Psoas muscle (tissue), 7 donors: ENCODE measurements at regions not wholly inside any gene's neighbourhood (a gene's known extent, or its start where the extent isn't known, plus 50 kb on each side); places are given as distances from the start of the nearest gene placed in this dataset.

Experiments
- ATAC-seq, 4 donors: fragments of 200-7000 bp; cut with Tn5 transposase; one replicate each; pipeline ENCODE4 v1.9.1; 2020; ENCODE audit warnings: moderate library complexity in 3 of 4, mild to moderate bottlenecking in 2 of 4
- DNase-seq, 2 donors: peaks; one replicate each; pipeline ENCODE4 v3.0.0-alpha.2; 2020
- H3K27ac ChIP-seq: fragments of 200-600 bp; one replicate; pipeline ENCODE4 v1.8.0; 2022
- H3K27me3 ChIP-seq, 3 donors: fragments of 200-600 bp in 1 of 3; one replicate each; pipeline versions ENCODE4 v1.6.1 to v1.8.0; 2013 to 2022; ENCODE audit warnings: low read length in 2 of 3, mild to moderate bottlenecking in 2 of 3, moderate library complexity in 1 of 3; ENCODE audit not compliant: insufficient read depth in 3 of 3
- H3K36me3 ChIP-seq, 2 donors: fragments of 200-600 bp in 1 of 2; one replicate each; pipeline versions ENCODE4 v1.6.1 to v1.8.0; 2013 to 2022; ENCODE audit warnings: low read depth in 1 of 2, mild to moderate bottlenecking in 1 of 2, moderate library complexity in 1 of 2; ENCODE audit not compliant: insufficient read depth in 1 of 2
- H3K4me1 ChIP-seq: fragments of 200-600 bp; one replicate; pipeline ENCODE4 v1.8.0; 2022
- H3K4me3 ChIP-seq: fragments of 200-600 bp; one replicate; pipeline ENCODE4 v1.8.0; 2022; ENCODE audit warnings: mild to moderate bottlenecking
- H3K9me3 ChIP-seq: fragments of 200-600 bp; one replicate; pipeline ENCODE4 v1.8.0; 2022
- WGBS, 3 donors: extraction: QIAGEN DNeasy Blood & Tissue Kit; methylation state at CpG; one replicate each; pipeline versions ENCODE4 v1.1.6 to v1.1.7; 2013; 5-methylcytosine and 5-hydroxymethylcytosine counted together
- intact Hi-C, 2 donors: fragments of 100-400 bp; cut with DNase I; formaldehyde crosslinking; loops; one replicate each; pipeline versions ENCODE4 v1.11.0 to v1.14.2; 2022
- TF ChIP-seq, protein P1 (sequence below): fragments of 200-600 bp; IDR thresholded peaks from one replicate; pipeline ENCODE4 v1.8.0; 2022; ENCODE audit warnings: antibody characterized with exemption
- donor health status: healthy with polysubstance abuse.
- donor health status: DM: no; HTN: no; CAD: no; lungs with moderate emphysema.
- donor health status: Bipolar disorder and iron deficiency.
- donor health status: healthy.
- donor health status: DM: yes; HTN: yes; CAD: no.
- donor health status: DM: no; HTN: no; CAD: no.
- donor health status: DM: yes; HTN: yes; CAD: no.

DNA sequence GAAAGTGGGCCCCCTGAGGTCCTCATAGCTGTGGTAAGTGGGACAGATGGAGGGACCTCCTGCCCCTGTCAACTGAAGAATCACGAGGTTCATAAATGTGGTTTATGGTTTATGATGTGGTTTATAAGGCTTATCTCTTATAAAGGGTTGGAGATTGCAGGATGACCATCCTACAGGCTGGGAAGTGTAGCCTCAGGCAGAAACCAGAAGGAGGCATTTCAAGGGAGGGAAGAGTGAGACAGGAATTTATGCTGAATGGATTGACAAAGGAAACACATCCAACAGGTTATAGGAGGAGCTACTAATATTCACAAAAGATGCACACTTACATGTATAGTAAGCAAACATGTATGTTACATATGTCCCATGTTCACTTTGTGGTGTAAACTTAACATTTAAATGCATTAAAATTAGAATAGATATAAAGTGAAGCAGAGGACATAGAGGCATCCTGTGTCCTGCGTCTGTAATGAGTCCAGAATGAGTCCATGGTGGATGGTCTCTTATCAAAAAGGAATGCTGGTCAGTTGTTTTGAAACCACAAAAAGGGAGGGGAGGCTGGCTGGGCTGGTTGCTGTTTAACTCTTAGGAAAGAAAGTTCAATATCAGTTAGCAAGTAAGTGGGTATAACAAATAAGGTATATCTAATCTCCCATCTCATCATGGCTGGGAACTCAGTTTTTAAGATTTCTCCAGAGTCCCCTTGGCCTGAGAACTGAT lies 149.0 kb upstream of the RMST start:
- H3K4me1 ChIP-seq, result no peaks in the 10 kb centered on the region
- WGBS, 3 donors, result 51 to 66% (median 61%) methylated on average over 2 of the region's 2 CpGs
- no peaks in the 10 kb centered on the region for H3K9me3 ChIP-seq
- no peaks in the 10 kb centered on the region for H3K36me3 ChIP-seq
- no peak overlapping the region for H3K27ac ChIP-seq
- TF ChIP-seq, protein P1, sequence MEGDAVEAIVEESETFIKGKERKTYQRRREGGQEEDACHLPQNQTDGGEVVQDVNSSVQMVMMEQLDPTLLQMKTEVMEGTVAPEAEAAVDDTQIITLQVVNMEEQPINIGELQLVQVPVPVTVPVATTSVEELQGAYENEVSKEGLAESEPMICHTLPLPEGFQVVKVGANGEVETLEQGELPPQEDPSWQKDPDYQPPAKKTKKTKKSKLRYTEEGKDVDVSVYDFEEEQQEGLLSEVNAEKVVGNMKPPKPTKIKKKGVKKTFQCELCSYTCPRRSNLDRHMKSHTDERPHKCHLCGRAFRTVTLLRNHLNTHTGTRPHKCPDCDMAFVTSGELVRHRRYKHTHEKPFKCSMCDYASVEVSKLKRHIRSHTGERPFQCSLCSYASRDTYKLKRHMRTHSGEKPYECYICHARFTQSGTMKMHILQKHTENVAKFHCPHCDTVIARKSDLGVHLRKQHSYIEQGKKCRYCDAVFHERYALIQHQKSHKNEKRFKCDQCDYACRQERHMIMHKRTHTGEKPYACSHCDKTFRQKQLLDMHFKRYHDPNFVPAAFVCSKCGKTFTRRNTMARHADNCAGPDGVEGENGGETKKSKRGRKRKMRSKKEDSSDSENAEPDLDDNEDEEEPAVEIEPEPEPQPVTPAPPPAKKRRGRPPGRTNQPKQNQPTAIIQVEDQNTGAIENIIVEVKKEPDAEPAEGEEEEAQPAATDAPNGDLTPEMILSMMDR, result no peak
- DNase-seq, result no peak
- no peak for ATAC-seq
- H3K27me3 ChIP-seq, result peaks cover 0 to 6% (median 0%) of the 10 kb centered on the region in 3 donors
- no peak overlapping the region for H3K4me3 ChIP-seq
- intact Hi-C loops, result loop anchor here in 1 of 2 donors (5.0 kb wide), 1 partner anchor 736 kb away; no protein-coding TSS in a partner anchor

- intact Hi-C loops, result no loop called here
- ATAC-seq (no peak), DNase-seq (no peak)
- TF ChIP-seq, protein P1, result no peak
- Histone ChIP-seq H3K4me3 (no peak overlapping the region), H3K27me3 (peaks cover 0 to 6% (median 0%) of the 10 kb centered on the region in 3 donors), H3K27ac (no peak overlapping the region), H3K36me3 (no peaks in the 10 kb centered on the region), H3K9me3 (no peaks in the 10 kb centered on the region), H3K4me1 (no peaks in the 10 kb centered on the region)
- 76 to 85% (median 82%) methylated on average over 2 of the region's 2 CpGs for WGBS, 3 donors
These were observed 146.3 kb upstream of the RMST start for GRCh38 chr12:97316321-97316720.

DNA sequence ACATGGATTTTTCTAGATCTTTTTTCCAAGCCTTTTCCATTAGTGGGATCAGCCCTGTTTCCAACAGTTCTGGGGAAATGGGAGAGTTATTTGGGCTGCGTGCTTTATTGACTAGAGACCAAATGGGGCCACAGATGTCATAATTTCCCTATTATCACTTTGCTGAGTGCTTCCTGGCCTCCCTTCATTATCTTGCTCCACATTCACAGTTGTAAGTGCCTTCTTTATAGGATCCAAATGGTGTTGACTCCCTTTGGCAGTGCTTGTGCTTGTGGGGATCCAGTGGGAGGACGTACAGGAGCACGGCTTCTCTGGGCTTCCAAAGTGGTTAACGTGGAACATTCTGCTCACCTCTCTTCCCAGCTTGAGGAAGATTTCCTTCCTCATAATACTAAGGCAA lies 141.0 kb upstream of the RMST start:
- Histone ChIP-seq H3K9me3 (no peaks in the 10 kb centered on the region), H3K27me3 (peaks cover 0 to under 1% (median 0%) of the 10 kb centered on the region in 3 donors), H3K36me3 (no peaks in the 10 kb centered on the region), H3K27ac (no peak overlapping the region), H3K4me1 (no peaks in the 10 kb centered on the region), H3K4me3 (no peak overlapping the region)
- WGBS, 3 donors, result 55 to 64% (median 62%) methylated on average over 4 of the region's 4 CpGs
- DNase-seq (no peak), ATAC-seq (no peak)
- TF ChIP-seq, protein P1, result no peak
- intact Hi-C loops, result no loop called here

- Histone ChIP-seq H3K4me1 (no peaks in the 10 kb centered on the region), H3K9me3 (no peaks in the 10 kb centered on the region), H3K36me3 (no peaks in the 10 kb centered on the region), H3K27ac (no peak overlapping the region), H3K4me3 (no peak overlapping the region), H3K27me3 (no peaks in the 10 kb centered on the region)
- DNase-seq (no peak), ATAC-seq (no peak)
- intact Hi-C loops, result no loop called here
- WGBS, 3 donors, result 25 to 37% (median 26%) methylated on average over 4 of the region's 4 CpGs
- TF ChIP-seq, protein P1, result no peak
These were observed 140.2 kb upstream of the RMST start for GRCh38 chr12:97322388-97322787.

DNA sequence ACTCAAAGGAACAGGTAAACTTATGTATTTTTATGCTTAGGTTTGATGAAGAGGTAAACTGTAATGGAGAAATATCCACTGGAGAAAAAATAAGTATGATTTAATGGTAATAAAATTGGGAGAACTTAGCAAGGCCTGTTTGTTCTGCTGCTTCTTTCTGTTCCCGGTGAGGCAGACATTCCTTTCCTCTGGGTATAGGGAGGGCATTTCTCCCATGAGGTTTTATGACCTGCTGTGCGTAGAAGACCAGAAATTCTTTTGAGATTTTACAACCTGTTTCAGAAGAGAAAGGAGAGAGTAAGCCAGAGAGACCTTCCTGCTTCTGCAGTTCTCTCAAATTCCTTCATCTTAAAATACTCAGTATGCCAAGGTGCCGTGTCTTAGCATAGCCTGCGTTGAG lies 139.4 kb upstream of the RMST start:
- H3K4me1 ChIP-seq, result no peaks in the 10 kb centered on the region
- no peaks in the 10 kb centered on the region for H3K36me3 ChIP-seq
- H3K9me3 ChIP-seq, result no peaks in the 10 kb centered on the region
- intact Hi-C loops, result no loop called here
- H3K4me3 ChIP-seq, result no peak overlapping the region
- ATAC-seq (no peak), DNase-seq (no peak)
- H3K27ac ChIP-seq, result no peak overlapping the region
- 53 to 55% (median 54%) methylated on average over 4 of the region's 4 CpGs for WGBS, 3 donors
- TF ChIP-seq, protein P1, result no peak
- H3K27me3 ChIP-seq, result no peaks in the 10 kb centered on the region
